ENCODE measurements at regions not wholly inside any gene's neighbourhood (a gene's known extent, or its start where the extent isn't known, plus 50 kb on each side); places are given as distances from the start of the nearest gene placed in this dataset.

DNA sequence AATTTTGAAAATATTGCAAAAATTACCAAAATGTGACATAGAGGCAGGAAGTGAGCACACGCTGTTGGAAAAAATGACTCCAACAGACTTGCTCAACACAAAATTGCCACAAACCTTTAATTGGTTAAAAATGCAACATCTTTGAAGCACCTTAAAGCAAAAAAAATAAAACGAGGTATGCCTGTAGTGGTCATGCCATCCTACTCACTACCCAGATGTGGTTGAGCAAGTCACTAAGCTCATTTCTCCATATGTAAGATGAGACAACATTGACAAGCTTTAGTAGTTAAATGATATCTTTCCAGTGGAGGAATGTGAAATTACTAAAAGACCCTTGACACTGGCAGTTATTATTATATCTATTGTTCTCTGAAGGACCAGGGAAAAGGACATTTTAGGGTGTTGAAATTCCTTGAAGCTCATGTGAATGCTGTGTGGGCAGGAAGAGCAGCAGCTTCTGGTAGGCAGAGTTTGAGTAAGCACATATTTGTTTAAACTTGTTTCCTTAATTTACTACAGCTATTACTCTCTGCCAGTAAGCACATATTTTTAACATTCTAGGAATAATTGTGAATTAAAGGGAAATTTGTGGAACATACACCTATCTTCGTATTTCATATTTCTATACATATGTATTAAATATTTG, 131.6 kb upstream of the P2RY1 start:
- no peaks in the 10 kb centered on the region for H3K9me3 ChIP-seq (ENCODE audit: control insufficient read depth, low read length, poor library complexity, severe bottlenecking)
- H3K27me3 Mint-ChIP-seq: no peaks in the 10 kb centered on the region
- H3K4me1 Mint-ChIP-seq: peaks cover 2% of the 10 kb centered on the region
- no peak for ATAC-seq
- H3K36me3 Mint-ChIP-seq (ENCODE audit: low read depth): peaks cover 2% of the 10 kb centered on the region
- no peak overlapping the region for H3K27ac Mint-ChIP-seq
- no peak for DNase-seq
- H3K4me3 Mint-ChIP-seq: no peak overlapping the region

DNA sequence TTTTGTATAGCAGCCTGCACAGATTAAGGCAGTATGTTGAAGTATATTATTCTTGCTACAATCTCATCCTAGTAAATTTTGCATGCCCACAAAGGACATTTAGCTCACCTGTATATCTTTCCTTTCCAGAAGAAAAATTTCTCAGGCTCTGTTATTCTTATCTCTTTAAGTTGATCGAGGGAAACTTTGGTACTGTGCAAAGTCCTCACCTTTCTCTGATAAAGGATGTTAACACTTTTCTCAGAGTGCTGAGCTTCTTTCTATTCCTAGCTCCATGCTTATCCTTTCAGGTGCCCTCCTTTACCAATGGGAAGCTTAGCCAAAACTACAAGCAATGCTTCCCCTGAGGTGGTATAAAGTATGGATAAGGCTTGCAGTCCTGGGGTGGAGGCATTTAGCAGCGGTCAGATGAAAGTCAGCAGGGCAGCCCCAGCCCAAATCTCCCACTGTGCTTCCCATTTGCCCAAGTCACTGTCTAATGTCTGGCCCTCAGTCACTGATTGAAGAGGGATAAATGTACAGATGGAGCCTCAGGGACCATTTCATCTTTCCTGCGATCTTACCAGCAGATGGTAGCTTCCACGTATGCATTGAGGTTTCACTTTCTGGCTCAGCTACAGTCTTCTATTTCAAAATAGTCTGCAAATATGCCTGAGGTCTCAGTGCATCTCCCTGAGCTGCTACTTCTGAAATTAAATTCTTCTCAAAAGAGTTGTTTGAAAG, 127.8 kb upstream of the P2RY1 start:
- Mint-ChIP-seq H3K4me1 (peaks cover 2% of the 10 kb centered on the region), H3K4me3 (no peak overlapping the region), H3K27ac (no peak overlapping the region), H3K27me3 (no peaks in the 10 kb centered on the region), H3K36me3 (ENCODE audit: low read depth) (peaks cover 2% of the 10 kb centered on the region)
- H3K9me3 ChIP-seq (ENCODE audit: control insufficient read depth, low read length, poor library complexity, severe bottlenecking): no peaks in the 10 kb centered on the region
- DNase-seq (no peak), ATAC-seq (no peak)

DNA sequence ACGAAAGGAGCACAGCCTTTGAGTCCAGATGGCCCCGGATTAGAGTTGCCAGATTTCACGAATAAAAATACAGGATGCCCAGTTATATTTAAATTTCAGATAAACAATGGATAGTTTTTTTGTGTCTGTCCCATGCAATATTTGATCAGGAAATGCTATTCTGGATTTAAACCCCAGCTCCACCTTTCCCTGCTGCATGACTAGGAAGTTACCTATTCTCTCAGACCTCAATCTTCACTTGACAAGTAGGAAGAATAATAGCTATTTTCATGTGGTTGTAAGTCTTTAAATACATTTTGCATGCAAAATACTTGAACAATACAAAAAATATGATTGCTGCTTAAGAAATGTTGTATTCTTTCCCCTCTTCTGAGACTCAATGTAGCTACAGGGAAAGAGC, 125.3 kb upstream of the P2RY1 start:
- H3K4me1 Mint-ChIP-seq: no peaks in the 10 kb centered on the region
- no peak for ATAC-seq

DNA sequence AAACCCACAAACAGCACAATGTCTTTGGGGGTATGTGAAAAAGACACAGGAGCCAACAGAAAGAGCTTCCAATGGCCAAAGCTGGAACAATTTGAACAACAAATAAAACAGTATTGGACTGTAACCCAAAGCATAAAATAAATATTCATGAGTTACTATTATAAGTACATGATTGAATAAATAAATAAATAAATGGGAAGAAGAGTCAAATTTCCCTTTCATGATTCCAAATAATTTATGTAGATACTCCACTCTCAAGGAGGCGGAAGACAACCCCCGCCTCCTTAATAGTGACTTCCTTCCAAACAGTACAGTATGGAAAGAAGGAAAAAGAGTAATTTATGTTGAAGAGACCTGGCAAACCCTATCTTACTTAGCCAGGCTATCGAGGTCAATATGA, 124.4 kb upstream of the P2RY1 start:
- H3K27ac Mint-ChIP-seq: no peak overlapping the region
- DNase-seq: no peak
- H3K27me3 Mint-ChIP-seq: no peaks in the 10 kb centered on the region
- H3K4me1 Mint-ChIP-seq: no peaks in the 10 kb centered on the region
- no peak overlapping the region for H3K4me3 Mint-ChIP-seq
- H3K9me3 ChIP-seq (ENCODE audit: control insufficient read depth, low read length, poor library complexity, severe bottlenecking): no peaks in the 10 kb centered on the region
- H3K36me3 Mint-ChIP-seq (ENCODE audit: low read depth): peaks cover 2% of the 10 kb centered on the region
- ATAC-seq: no peak

More for the DNA sequence above, 125.3 kb upstream of the P2RY1 start:
- Mint-ChIP-seq H3K27me3 (no peaks in the 10 kb centered on the region), H3K36me3 (ENCODE audit: low read depth) (peaks cover 2% of the 10 kb centered on the region), H3K27ac (no peak overlapping the region), H3K4me3 (no peak overlapping the region)
- no peaks in the 10 kb centered on the region for H3K9me3 ChIP-seq (ENCODE audit: control insufficient read depth, low read length, poor library complexity, severe bottlenecking)
- DNase-seq: no peak

DNA sequence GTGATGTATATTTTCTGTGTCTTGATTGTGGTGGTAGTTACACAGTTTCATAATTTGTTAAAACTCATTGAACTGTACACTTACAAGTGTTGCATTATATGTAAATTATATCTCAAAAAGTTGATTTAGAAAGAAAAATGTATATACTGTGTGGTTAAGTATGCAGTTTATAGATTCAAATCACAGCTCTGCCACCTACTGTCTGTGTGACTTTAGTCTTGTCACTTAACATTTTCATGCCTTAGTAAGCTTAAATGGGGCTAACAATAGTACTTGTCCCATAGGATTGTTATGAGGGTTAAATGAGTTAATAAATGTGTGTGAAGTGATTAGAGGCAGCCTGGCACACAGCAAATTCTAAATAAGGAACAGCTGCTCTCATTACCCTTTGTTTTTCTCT, 120.9 kb upstream of the P2RY1 start:
- Mint-ChIP-seq H3K4me3 (no peak overlapping the region), H3K36me3 (ENCODE audit: low read depth) (no peaks in the 10 kb centered on the region), H3K27me3 (no peaks in the 10 kb centered on the region), H3K4me1 (no peaks in the 10 kb centered on the region), H3K27ac (no peak overlapping the region)
- no peak for DNase-seq
- H3K9me3 ChIP-seq (ENCODE audit: control insufficient read depth, low read length, poor library complexity, severe bottlenecking): no peaks in the 10 kb centered on the region
- no peak for ATAC-seq

DNA sequence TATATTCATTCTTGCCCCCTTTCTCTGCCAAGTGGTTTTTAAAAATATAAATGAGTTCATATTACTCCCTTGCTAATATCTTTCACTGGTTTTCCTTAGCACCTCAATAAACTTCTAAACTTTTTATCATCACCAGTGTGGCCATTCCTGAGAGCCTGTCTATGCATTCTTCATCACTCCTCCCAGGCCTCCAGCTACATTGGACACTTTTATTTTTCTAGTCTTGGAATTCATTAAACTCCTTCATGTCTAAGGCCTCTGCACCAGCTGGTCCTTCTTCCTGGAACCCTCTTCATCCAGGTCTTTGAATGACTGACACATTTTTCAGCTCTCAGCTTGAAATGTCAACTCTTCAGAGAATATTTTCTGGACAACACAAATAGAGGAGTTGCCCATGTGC, 120.4 kb upstream of the P2RY1 start:
- Mint-ChIP-seq H3K4me1 (no peaks in the 10 kb centered on the region), H3K27ac (no peak overlapping the region), H3K36me3 (ENCODE audit: low read depth) (no peaks in the 10 kb centered on the region), H3K4me3 (no peak overlapping the region), H3K27me3 (no peaks in the 10 kb centered on the region)
- ATAC-seq (no peak), DNase-seq (no peak)
- no peaks in the 10 kb centered on the region for H3K9me3 ChIP-seq (ENCODE audit: control insufficient read depth, low read length, poor library complexity, severe bottlenecking)

DNA sequence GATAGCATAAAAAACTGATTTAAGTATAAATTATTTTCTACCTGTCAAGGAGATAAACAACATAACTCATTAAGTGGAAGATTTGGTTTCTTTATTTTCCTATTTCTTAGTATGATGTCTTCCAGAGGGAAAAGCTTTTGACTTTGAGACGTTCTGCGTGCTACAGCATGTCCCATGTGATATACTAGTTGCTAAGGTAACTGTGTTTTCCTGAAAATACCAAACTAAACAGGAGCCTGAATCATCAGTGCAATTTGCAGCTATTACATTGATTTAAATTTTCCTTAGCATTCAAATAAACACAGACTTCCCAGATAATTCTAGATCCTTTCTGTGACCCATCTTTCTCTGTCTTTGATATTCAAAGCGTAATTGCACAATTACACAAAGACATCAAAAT, 117.7 kb upstream of the P2RY1 start:
- no peak for DNase-seq
- no peak for ATAC-seq

DNA sequence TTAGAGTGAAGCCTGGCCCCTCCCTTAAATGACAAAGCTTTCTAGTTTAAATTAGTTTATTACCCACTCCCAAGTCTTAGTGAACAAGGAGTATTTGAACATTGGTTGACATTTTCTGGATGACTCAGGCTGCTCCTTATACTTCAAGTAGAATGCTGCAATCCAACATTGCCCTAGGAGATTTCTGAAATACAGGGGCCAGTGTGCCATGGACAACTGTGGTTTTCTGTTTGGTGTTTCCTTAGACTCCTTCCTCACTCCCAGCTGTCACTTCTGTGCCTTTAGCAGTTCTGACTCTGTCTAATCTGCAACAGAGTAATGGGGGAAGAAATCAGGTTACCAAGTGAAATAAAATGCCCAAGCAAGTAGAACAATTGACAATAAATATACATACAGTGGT, 116.1 kb upstream of the P2RY1 start:
- Mint-ChIP-seq H3K4me3 (no peak overlapping the region), H3K27ac (no peak overlapping the region), H3K36me3 (ENCODE audit: low read depth) (no peaks in the 10 kb centered on the region), H3K4me1 (no peaks in the 10 kb centered on the region), H3K27me3 (peaks cover 13% of the 10 kb centered on the region)
- ATAC-seq (no peak), DNase-seq (no peak)
- no peaks in the 10 kb centered on the region for H3K9me3 ChIP-seq (ENCODE audit: control insufficient read depth, low read length, poor library complexity, severe bottlenecking)

More for the DNA sequence above, 117.7 kb upstream of the P2RY1 start:
- H3K27me3 Mint-ChIP-seq: peaks cover 12% of the 10 kb centered on the region
- H3K4me1 Mint-ChIP-seq: no peaks in the 10 kb centered on the region
- no peak overlapping the region for H3K27ac Mint-ChIP-seq
- no peaks in the 10 kb centered on the region for H3K9me3 ChIP-seq (ENCODE audit: control insufficient read depth, low read length, poor library complexity, severe bottlenecking)
- H3K4me3 Mint-ChIP-seq: no peak overlapping the region
- no peaks in the 10 kb centered on the region for H3K36me3 Mint-ChIP-seq (ENCODE audit: low read depth)

DNA sequence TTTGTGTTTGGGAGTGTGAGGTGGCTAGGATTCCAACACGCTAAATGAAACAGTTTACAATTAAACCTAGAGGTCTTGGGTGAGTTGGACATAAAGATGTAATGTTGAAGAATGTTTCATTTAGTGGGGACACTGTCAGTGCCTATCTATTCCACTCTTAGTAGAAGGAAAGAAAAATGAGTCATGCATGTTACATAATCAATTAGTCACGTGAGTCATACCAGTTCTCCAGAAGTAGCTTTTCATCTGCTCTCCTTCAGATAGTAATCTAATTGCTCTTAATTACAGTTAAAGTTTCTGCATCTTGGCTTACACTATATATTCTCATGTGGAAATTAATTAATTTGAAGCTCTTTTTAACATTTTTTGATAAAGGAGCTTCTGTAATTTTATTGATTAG, 115.7 kb upstream of the P2RY1 start:
- no peak overlapping the region for H3K27ac Mint-ChIP-seq
- no peaks in the 10 kb centered on the region for H3K4me1 Mint-ChIP-seq
- no peak for DNase-seq
- no peaks in the 10 kb centered on the region for H3K36me3 Mint-ChIP-seq (ENCODE audit: low read depth)
- H3K4me3 Mint-ChIP-seq: no peak overlapping the region
- H3K9me3 ChIP-seq (ENCODE audit: control insufficient read depth, low read length, poor library complexity, severe bottlenecking): no peaks in the 10 kb centered on the region
- peaks cover 17% of the 10 kb centered on the region for H3K27me3 Mint-ChIP-seq
- ATAC-seq: no peak

DNA sequence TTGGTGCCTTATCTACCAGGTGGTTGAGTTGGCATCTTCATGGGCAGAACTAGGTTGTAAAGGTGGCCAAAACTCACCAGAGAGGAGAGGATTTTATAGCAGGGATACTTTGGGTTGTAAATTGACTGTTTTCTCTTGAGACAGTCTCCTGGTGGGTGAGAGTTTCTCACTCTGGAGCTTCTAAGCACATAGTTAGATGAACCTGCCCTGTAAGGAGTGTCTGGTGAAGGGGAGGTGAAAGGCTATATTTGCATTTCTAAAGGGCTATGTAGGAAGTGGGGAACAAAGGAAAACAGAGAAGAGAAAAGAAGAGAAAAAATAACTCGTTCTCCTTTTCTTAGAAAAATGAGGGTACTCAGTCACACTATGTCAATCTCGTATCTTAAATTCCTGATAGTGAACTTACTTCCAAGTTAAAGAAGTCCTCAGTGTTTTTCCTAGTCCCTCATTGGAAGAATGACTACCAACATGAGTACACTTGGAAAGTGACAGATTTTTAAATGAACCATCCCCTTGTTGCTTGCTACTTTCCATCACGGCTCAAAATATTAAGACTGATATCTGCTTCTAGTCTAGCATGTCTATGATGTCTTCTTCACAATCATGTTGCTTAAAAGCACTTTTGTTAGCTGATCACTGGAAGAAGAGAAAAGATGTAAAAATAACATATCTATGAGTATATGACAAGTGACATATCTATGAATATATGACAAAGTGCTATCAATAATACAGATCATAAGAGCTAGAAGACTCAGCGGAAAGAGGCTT, 113.8 kb upstream of the P2RY1 start:
- DNase-seq (no peak), ATAC-seq (no peak)
- Mint-ChIP-seq H3K4me3 (no peak overlapping the region), H3K27me3 (peaks cover 19% of the 10 kb centered on the region), H3K27ac (no peak overlapping the region), H3K4me1 (no peaks in the 10 kb centered on the region), H3K36me3 (ENCODE audit: low read depth) (no peaks in the 10 kb centered on the region)
- no peaks in the 10 kb centered on the region for H3K9me3 ChIP-seq (ENCODE audit: control insufficient read depth, low read length, poor library complexity, severe bottlenecking)

DNA sequence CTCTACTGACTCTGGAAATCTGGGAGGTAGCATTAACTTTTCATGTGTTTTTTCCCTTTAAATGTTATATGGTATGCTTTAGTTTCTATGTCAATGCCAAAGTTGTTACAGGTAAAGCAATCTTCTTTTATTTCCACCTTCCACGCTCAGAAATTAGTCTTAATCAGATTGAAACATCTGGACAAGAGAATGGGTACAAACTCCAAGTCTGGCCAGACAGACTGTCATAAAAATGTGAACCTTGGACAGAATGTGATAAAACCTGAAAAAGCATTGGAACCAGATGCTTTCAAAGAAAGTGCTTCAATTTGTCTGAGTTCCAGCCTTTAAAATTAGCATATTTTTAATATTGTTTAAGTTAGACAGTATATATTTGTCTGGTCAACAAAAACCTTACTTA, 110.7 kb upstream of the P2RY1 start:
- no peak for ATAC-seq

DNA sequence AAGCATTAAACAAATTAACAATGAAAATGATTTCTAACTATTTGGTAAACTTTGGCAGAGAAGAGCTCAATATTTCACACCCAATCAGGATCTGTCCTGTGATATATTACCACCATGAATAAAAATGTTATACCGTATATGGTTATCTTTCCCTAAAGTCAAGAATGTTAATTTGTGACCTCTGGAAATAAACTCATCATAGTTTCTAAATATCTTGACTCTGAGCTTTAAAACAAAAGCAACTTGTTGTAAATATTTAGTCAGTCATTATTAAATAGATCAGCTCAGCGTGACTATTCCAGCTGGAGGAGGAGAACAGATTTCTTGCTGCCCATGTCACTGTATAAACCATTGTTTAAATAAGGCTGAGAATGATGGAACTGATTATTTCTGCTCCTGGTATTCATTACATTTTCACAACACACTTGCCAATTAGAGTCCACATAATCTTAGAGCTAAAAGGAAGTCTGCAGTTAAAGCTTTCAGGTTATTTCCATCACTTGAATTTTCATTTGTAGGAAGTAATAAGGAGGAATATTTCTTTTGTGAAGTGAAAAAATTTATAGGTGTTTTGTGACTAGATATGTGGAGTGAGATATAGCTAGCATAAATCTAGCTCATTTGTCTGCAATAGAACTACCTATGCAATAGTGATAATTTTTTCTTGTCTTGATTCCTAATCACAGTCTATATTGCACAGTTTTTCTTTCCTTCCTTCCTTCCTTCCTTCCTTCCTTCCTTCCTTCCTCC, 106.5 kb upstream of the P2RY1 start:
- H3K4me1 Mint-ChIP-seq: no peaks in the 10 kb centered on the region
- no peaks in the 10 kb centered on the region for H3K36me3 Mint-ChIP-seq (ENCODE audit: low read depth)
- H3K9me3 ChIP-seq (ENCODE audit: control insufficient read depth, low read length, poor library complexity, severe bottlenecking): no peaks in the 10 kb centered on the region
- peaks cover 7% of the 10 kb centered on the region for H3K27me3 Mint-ChIP-seq
- H3K27ac Mint-ChIP-seq: no peak overlapping the region
- H3K4me3 Mint-ChIP-seq: no peak overlapping the region
- DNase-seq (no peak), ATAC-seq (no peak)

More for the DNA sequence above, 110.7 kb upstream of the P2RY1 start:
- no peaks in the 10 kb centered on the region for H3K9me3 ChIP-seq (ENCODE audit: control insufficient read depth, low read length, poor library complexity, severe bottlenecking)
- DNase-seq: no peak
- no peaks in the 10 kb centered on the region for H3K36me3 Mint-ChIP-seq (ENCODE audit: low read depth)
- H3K4me3 Mint-ChIP-seq: no peak overlapping the region
- no peak overlapping the region for H3K27ac Mint-ChIP-seq
- H3K4me1 Mint-ChIP-seq: no peaks in the 10 kb centered on the region
- peaks cover 19% of the 10 kb centered on the region for H3K27me3 Mint-ChIP-seq

DNA sequence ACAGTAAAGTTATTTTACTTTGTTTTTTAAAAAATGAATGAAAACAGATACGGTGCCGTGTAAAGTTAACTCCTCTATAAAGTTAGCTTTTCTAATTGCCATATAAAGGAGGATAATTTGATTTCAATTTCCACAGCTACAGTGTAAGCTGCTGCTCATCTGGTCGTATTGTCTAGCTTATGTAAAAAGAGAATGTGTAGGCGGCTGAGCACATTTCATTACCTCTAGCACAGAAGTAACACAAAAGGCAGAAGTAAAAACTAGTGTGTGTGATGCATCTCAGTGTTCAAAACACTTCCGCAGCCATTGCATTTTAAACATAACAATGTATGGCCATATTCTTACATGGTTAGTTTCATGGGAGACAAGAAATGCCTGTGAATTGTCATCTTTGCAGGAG, 105.0 kb upstream of the P2RY1 start:
- no peaks in the 10 kb centered on the region for H3K9me3 ChIP-seq (ENCODE audit: control insufficient read depth, low read length, poor library complexity, severe bottlenecking)
- ATAC-seq (no peak), DNase-seq (no peak)
- Mint-ChIP-seq H3K36me3 (ENCODE audit: low read depth) (no peaks in the 10 kb centered on the region), H3K27me3 (no peaks in the 10 kb centered on the region), H3K4me3 (no peak overlapping the region), H3K27ac (no peak overlapping the region), H3K4me1 (no peaks in the 10 kb centered on the region)
